Activated CD8-positive, alpha-beta T cell treated with anti-CD3 and anti-CD28 coated beads for 36 hours (primary cell): ENCODE measurements at regions not wholly inside any gene's neighbourhood (a gene's known extent, or its start where the extent isn't known, plus 50 kb on each side); places are given as distances from the start of the nearest gene placed in this dataset.

Experiments used
- ATAC-seq: fragments of 200-7000 bp; cut with Tn5 transposase; one replicate; pipeline ENCODE4 v1.10.0; 2021; ENCODE audit warnings: mild to moderate bottlenecking, moderate library complexity
- CTCF ChIA-PET: fragments of 350-600 bp; sonication (Branson Sonifier 250); formaldehyde crosslinking; loops from one replicate; lab custom pipeline; 2021; ENCODE audit warnings: antibody characterized with exemption; lab: Charles Lee
- POLR2A ChIA-PET: fragments of 350-600 bp; sonication (Branson Sonifier 250); formaldehyde crosslinking; loops from one replicate; lab custom pipeline; 2021; ENCODE audit warnings: antibody characterized with exemption; lab: Charles Lee
- DNase-seq: peaks from one replicate; pipeline ENCODE4 v3.0.0-alpha.2; 2020
- H3K27ac Mint-ChIP-seq: one replicate; pipeline ENCODE4 v1.8.0; 2021; ENCODE audit warnings: mild to moderate bottlenecking, mixed read lengths
- H3K27me3 Mint-ChIP-seq: one replicate; pipeline ENCODE4 v1.8.0; 2021; ENCODE audit warnings: mixed read lengths
- H3K36me3 Mint-ChIP-seq: one replicate; pipeline ENCODE4 v1.8.0; 2021; ENCODE audit warnings: low read depth, mixed read lengths
- H3K4me1 Mint-ChIP-seq: one replicate; pipeline ENCODE4 v1.8.0; 2021; ENCODE audit warnings: low read depth, mixed read lengths
- H3K4me3 Mint-ChIP-seq: one replicate; pipeline ENCODE4 v1.8.0; 2021; ENCODE audit warnings: mild to moderate bottlenecking, moderate library complexity, mixed read lengths
- H3K9me3 Mint-ChIP-seq: one replicate; pipeline ENCODE4 v1.8.0; 2021; ENCODE audit warnings: mixed read lengths
- CTCF ChIP-seq: fragments of 200-600 bp; IDR thresholded peaks from one replicate; pipeline ENCODE4 v1.8.0; 2022; ENCODE audit warnings: antibody characterized with exemption, mild to moderate bottlenecking
- intact Hi-C: fragments of 100-400 bp; cut with micrococcal nuclease; formaldehyde crosslinking; loops from one replicate; pipeline ENCODE4 v1.10.0; 2022

DNA sequence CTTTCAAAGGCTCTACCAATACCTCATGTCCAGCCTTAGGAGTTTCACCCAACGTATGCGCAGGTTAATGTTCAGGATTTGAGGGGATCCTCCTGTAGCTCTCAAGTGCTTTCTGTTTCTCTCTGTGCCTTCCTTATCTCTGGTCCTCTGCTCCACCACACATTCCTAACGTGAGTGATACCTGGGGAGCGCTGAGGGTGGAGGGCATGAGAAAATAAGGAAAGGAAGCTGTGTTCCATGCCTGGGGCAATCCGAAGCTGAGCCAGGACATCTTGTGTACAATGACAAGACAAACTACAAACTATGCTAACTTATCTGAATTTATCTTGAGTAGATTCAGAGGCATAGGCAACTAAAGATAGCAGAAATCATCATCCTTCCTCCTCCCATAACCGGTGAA is 136.4 kb downstream of the SST start:
- Mint-ChIP-seq H3K4me3 (no peak overlapping the region), H3K4me1 (no peaks in the 10 kb centered on the region), H3K27ac (no peak overlapping the region), H3K9me3 (no peaks in the 10 kb centered on the region), H3K27me3 (peaks cover 7% of the 10 kb centered on the region), H3K36me3 (no peaks in the 10 kb centered on the region)
- DNase-seq: no peak
- no peak for ATAC-seq
- CTCF ChIA-PET: interaction anchor here (0.9 to 1.1 kb wide), 3 partner anchors 57 to 216 kb away, joined by 3 to 4 read pairs (median 3); no protein-coding TSS in a partner anchor
- POLR2A ChIA-PET: no interaction called here
- intact Hi-C loops: no loop called here
- TF ChIP-seq CTCF: no peak

- intact Hi-C loops: no loop called here
- CTCF ChIA-PET: no interaction called here
- no peak for DNase-seq
- Mint-ChIP-seq H3K4me3 (no peak overlapping the region), H3K36me3 (no peaks in the 10 kb centered on the region), H3K9me3 (no peaks in the 10 kb centered on the region), H3K27ac (no peak overlapping the region), H3K4me1 (no peaks in the 10 kb centered on the region), H3K27me3 (peaks cover 11% of the 10 kb centered on the region)
- ATAC-seq: no peak
- POLR2A ChIA-PET: interaction anchor here (0.7 to 0.9 kb wide), 2 partner anchors 108 to 1413 kb away, joined by 3 to 4 read pairs; no protein-coding TSS in a partner anchor
- no peak for TF ChIP-seq CTCF
Observed at GRCh38 chr3:187531831-187532230, 138.4 kb downstream of the SST start.

DNA sequence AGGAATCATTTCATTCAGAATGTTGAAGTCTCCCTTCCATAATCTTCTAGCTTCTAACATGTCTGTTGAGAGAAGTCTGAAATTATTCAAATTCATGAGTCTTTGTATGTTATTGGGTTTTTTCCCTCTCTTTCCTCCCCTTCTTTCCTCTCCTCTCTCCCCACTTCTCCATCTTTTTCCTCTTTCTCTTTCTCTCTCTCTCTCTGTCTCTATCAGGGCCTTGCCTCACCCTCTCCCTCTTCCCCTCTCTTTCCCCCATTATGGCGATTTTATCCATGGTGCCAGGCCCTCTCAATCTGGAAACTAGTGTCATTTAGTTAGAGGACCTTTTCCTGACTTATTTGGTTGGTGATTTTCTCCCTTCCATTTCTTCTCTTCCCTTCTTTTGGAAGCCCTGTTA is 147.3 kb downstream of the SST start:
- peaks cover 9% of the 10 kb centered on the region for H3K27me3 Mint-ChIP-seq
- CTCF ChIA-PET: no interaction called here
- no peak for DNase-seq
- no peak for TF ChIP-seq CTCF
- POLR2A ChIA-PET: no interaction called here
- no peaks in the 10 kb centered on the region for H3K4me1 Mint-ChIP-seq
- no peaks in the 10 kb centered on the region for H3K9me3 Mint-ChIP-seq
- intact Hi-C loops: no loop called here
- no peak for ATAC-seq
- no peak overlapping the region for H3K4me3 Mint-ChIP-seq
- no peak overlapping the region for H3K27ac Mint-ChIP-seq
- no peaks in the 10 kb centered on the region for H3K36me3 Mint-ChIP-seq

DNA sequence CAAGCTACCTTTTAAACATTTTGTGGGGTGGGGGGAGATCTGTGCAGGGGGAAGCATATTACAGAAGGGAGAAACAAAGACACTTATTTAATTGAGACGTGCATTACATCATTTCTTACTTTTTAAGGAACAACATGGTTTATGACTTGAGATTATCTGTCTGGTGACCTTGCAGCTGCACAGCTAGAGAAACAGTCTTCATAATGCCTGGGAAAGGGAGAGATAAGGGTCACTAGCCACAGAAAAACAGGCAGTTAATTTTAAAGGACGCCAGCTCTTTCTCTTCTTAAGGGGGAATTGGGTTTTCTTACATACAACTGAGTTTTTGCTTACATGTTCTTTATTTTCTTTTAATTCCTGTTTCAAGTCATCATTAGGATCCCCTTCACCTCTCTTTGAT is 147.9 kb downstream of the SST start:
- intact Hi-C loops: no loop called here
- Mint-ChIP-seq H3K27ac (no peak overlapping the region), H3K9me3 (no peaks in the 10 kb centered on the region), H3K36me3 (no peaks in the 10 kb centered on the region), H3K27me3 (peaks cover 12% of the 10 kb centered on the region), H3K4me1 (no peaks in the 10 kb centered on the region), H3K4me3 (no peak overlapping the region)
- ATAC-seq (no peak), DNase-seq (no peak)
- TF ChIP-seq CTCF: no peak
- CTCF ChIA-PET: no interaction called here
- POLR2A ChIA-PET: interaction anchor here (0.7 kb wide), 1 partner anchor 56 kb away, joined by 3 read pairs; no protein-coding TSS in a partner anchor

GRCh38 chr3:187521546-187521945 is 148.6 kb downstream of the SST start:
- no peaks in the 10 kb centered on the region for H3K36me3 Mint-ChIP-seq
- no peak for DNase-seq
- no peaks in the 10 kb centered on the region for H3K9me3 Mint-ChIP-seq
- intact Hi-C loops: no loop called here
- no peaks in the 10 kb centered on the region for H3K4me1 Mint-ChIP-seq
- POLR2A ChIA-PET: no interaction called here
- CTCF ChIA-PET: no interaction called here
- no peak overlapping the region for H3K4me3 Mint-ChIP-seq
- H3K27me3 Mint-ChIP-seq: peaks cover 11% of the 10 kb centered on the region
- TF ChIP-seq CTCF: no peak
- H3K27ac Mint-ChIP-seq: no peak overlapping the region
- no peak for ATAC-seq
